SU-DHL-6 (cell line): ENCODE measurements at regions not wholly inside any gene's neighbourhood (a gene's known extent, or its start where the extent isn't known, plus 50 kb on each side); places are given as distances from the start of the nearest gene placed in this dataset.
"Not testable (repeated sequence)": the region's sequence is repeated elsewhere in the genome, so short reads cannot be mapped to it uniquely, and the experiment has no call there.

Source experiments
- H2AFZ ChIP-seq: fragments of 200-600 bp; sonication (generic); 2 replicates; pipeline ENCODE4 v1.6.1; 2014; ENCODE audit warnings: low read depth, mild to moderate bottlenecking, moderate library complexity, mixed read lengths, antibody characterized with exemption, low read length; ENCODE audit not compliant: severe bottlenecking
- H3F3A ChIP-seq: fragments of 200-600 bp; shearing (Covaris generic); 2 replicates; pipeline ENCODE4 v1.6.0; 2016; ENCODE audit warnings: antibody characterized with exemption, mild to moderate bottlenecking; ENCODE audit not compliant: insufficient read depth
- H3K27ac ChIP-seq: fragments of 200-600 bp; sonication (generic); 2 replicates; pipeline ENCODE4 v1.5.1; 2016; ENCODE audit warnings: low read depth, mild to moderate bottlenecking, low read length, moderate library complexity, mixed read lengths
- H3K27me3 ChIP-seq: fragments of 200-600 bp; sonication (generic), shearing (Covaris generic); 2 replicates; pipeline ENCODE4 v1.6.0; 2014; ENCODE audit warnings: mild to moderate bottlenecking, low read length
- H3K36me3 ChIP-seq: fragments of 200-600 bp; sonication (generic); 2 replicates; pipeline ENCODE4 v1.6.1; 2014; ENCODE audit warnings: mild to moderate bottlenecking, low read length, mixed read lengths
- H3K4me2 ChIP-seq: fragments of 300-600, 200-600 bp; shearing (Covaris generic), sonication (generic); 2 replicates; pipeline ENCODE4 v1.6.0; 2014; ENCODE audit warnings: low read length, low read depth, mild to moderate bottlenecking; ENCODE audit not compliant: poor library complexity, severe bottlenecking
- H3K4me3 ChIP-seq: fragments of 200-600 bp; sonication (generic); 2 replicates; pipeline ENCODE4 v1.5.1; 2014; ENCODE audit warnings: antibody characterized with exemption, low read length, mild to moderate bottlenecking, mixed read lengths; ENCODE audit not compliant: insufficient read depth, poor library complexity, severe bottlenecking
- H3K79me2 ChIP-seq: fragments of 200-600 bp; sonication (generic); 2 replicates; pipeline ENCODE4 v1.6.1; 2014; ENCODE audit warnings: mild to moderate bottlenecking, low read length, moderate library complexity; ENCODE audit not compliant: insufficient read depth
- H3K9ac ChIP-seq: fragments of 200-600 bp; sonication (generic); 2 replicates; pipeline ENCODE4 v1.7.0; 2014; ENCODE audit warnings: mild to moderate bottlenecking, low read length
- H3K9me2 ChIP-seq: fragments of 200-600 bp; sonication (generic); replicated peaks from 2 replicates; pipeline ENCODE4 v1.6.1; 2014; ENCODE audit warnings: low read length; ENCODE audit not compliant: insufficient read depth
- H3K9me3 ChIP-seq: fragments of 200-600 bp; sonication (generic); 2 replicates; pipeline ENCODE4 v1.6.1; 2014; ENCODE audit warnings: low read length, mixed read lengths; ENCODE audit not compliant: insufficient read depth
- H4K20me1 ChIP-seq: fragments of 200-600 bp; sonication (generic); 2 replicates; pipeline ENCODE4 v1.6.1; 2014; ENCODE audit warnings: low read depth, mild to moderate bottlenecking, antibody characterized with exemption, low read length, moderate library complexity, mixed read lengths
- CTCF ChIP-seq: fragments of 200-600 bp; sonication (generic); IDR thresholded peaks from one replicate; pipeline ENCODE4 v1.5.1; 2017; ENCODE audit warnings: antibody characterized with exemption, mild to moderate bottlenecking, low read length, moderate library complexity; ENCODE audit not compliant: insufficient read depth, poor library complexity, severe bottlenecking
- EZH2phosphoT487 ChIP-seq: fragments of 200-600 bp; sonication (generic), shearing (Covaris generic); conservative IDR thresholded peaks from 2 replicates; pipeline ENCODE4 v1.6.1; 2018; ENCODE audit warnings: mild to moderate bottlenecking, antibody characterized with exemption, low read length, moderate library complexity, mixed read lengths

- H4K20me1 ChIP-seq: peaks cover 4% of the 10 kb centered on the region; the same call in 1 of the 2 replicates
- peaks cover 75% of the 10 kb centered on the region for H3K79me2 ChIP-seq
- no peaks in the 10 kb centered on the region for H3K9me2 ChIP-seq
- H3K4me3 ChIP-seq: no peak overlapping the region
- no peak overlapping the region for H3K4me2 ChIP-seq
- no peak overlapping the region for H3K9ac ChIP-seq
- H3K36me3 ChIP-seq: peaks cover 43% of the 10 kb centered on the region
- no peak overlapping the region for H2AFZ ChIP-seq
- no peak overlapping the region for H3K27ac ChIP-seq
- TF ChIP-seq EZH2phosphoT487 (no peak), CTCF (no peak)
- peaks cover 4% of the 10 kb centered on the region; the same call in 1 of the 2 replicates for H3F3A ChIP-seq
- no peaks in the 10 kb centered on the region for H3K27me3 ChIP-seq
- no peaks in the 10 kb centered on the region for H3K9me3 ChIP-seq
These were observed 57.1 kb upstream of the KCTD7 start for GRCh38 chr7:66571568-66571967.

DNA sequence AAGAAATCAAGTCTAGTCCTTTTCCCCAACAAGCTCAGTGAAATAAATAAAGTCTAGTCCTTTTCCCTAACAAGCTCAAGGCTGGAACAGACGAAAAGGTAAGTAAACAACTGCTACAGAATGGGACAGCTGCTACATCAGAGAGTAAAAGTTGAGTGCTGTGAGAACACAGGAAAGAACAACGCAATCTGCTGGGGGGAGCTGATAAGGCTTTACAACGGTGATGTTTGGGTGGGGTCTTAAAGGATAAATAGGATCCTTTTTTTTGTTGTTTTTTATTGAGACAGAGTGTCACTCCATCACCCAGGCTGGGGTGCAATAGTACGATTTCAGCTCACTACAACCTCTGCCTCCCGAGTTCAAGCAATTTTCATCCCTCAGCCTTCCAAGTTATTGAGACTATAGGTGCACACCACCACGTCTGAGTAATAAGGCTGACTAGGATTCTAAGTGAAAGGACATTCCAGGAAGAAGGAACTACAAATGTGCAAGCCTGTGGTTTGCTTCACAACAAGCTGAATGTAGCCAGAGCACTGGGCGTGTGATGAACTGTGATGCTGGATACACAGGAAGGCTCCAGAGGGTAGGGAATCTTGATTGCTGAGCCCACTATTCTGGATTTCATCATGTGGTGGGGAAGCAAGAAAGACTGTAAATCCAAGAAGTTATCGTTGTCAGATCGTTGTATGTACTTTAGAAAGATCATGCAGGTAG is 54.7 kb upstream of the KCTD7 start:
- H3K9ac ChIP-seq, H3K4me3 ChIP-seq, H4K20me1 ChIP-seq, H2AFZ ChIP-seq, H3K27ac ChIP-seq, H3K4me2 ChIP-seq, H3F3A ChIP-seq, H3K9me2 ChIP-seq, H3K27me3 ChIP-seq, H3K9me3 ChIP-seq: not testable (repeated sequence)
- Histone ChIP-seq H3K36me3 (peaks cover 41% of the 10 kb centered on the region), H3K79me2 (peaks cover 75% of the 10 kb centered on the region)

GRCh38 chr7:66574768-66575167 is 53.9 kb upstream of the KCTD7 start:
- H3K79me2 ChIP-seq: peaks cover 75% of the 10 kb centered on the region
- not testable (repeated sequence) for H2AFZ ChIP-seq, H3K4me2 ChIP-seq, H3K27ac ChIP-seq, H3K9me2 ChIP-seq, H3K4me3 ChIP-seq, H4K20me1 ChIP-seq, H3K9ac ChIP-seq, H3K9me3 ChIP-seq, H3K27me3 ChIP-seq, H3F3A ChIP-seq
- peaks cover 44% of the 10 kb centered on the region for H3K36me3 ChIP-seq

DNA sequence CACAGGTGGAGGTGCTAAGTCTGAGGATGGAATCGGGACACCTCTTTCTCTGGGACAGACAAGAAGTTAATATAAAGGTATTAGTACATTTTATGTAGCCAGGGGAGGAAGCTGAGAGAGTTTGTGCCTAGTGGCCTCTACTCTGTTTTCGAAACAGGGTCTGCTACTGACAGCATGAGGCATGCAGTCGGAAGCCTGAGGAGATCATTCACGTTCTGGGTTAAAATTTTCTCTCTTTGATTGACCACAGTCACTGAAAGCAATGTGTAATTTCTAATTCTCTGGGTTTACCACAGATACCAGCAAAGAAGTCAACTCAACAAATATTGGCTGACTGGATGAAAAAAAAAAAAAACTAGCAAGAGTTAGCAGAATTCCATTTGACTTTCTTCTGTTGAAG is 53.3 kb upstream of the KCTD7 start:
- TF ChIP-seq EZH2phosphoT487 (no peak), CTCF (no peak)
- H3K79me2 ChIP-seq: peaks cover 73% of the 10 kb centered on the region
- no peak overlapping the region for H3K4me3 ChIP-seq
- no peaks in the 10 kb centered on the region for H3K27me3 ChIP-seq
- peaks cover 42% of the 10 kb centered on the region for H3K36me3 ChIP-seq
- no peaks in the 10 kb centered on the region for H3K9me2 ChIP-seq
- no peak overlapping the region for H3K27ac ChIP-seq
- no peaks in the 10 kb centered on the region for H3F3A ChIP-seq
- H3K4me2 ChIP-seq: no peak overlapping the region
- H3K9ac ChIP-seq: no peak overlapping the region
- no peaks in the 10 kb centered on the region for H3K9me3 ChIP-seq
- peaks cover 7% of the 10 kb centered on the region; the same call in 1 of the 2 replicates for H4K20me1 ChIP-seq
- no peak overlapping the region for H2AFZ ChIP-seq
